ENCODE measurements at regions not wholly inside any gene's neighbourhood (a gene's known extent, or its start where the extent isn't known, plus 50 kb on each side); places are given as distances from the start of the nearest gene placed in this dataset.
"Not testable (repeated sequence)": the region's sequence is repeated elsewhere in the genome, so short reads cannot be mapped to it uniquely, and the experiment has no call there.

- Mint-ChIP-seq H3K36me3 (ENCODE audit: low read depth) (peaks cover 19% of the 10 kb centered on the region), H3K4me1 (peaks cover 46% of the 10 kb centered on the region), H3K9me3 (no peaks in the 10 kb centered on the region), H3K27ac (no peak overlapping the region), H3K4me3 (no peak overlapping the region), H3K27me3 (no peaks in the 10 kb centered on the region)
- no peak for DNase-seq
- ATAC-seq (ENCODE audit: low read depth), result no peak
- ChIA-PET CTCF (no interaction called here), POLR2A (interaction anchor here (0.7 kb wide), 3 partner anchors 9 to 430 kb away, joined by 3 to 8 read pairs (median 3); partner anchors contain the start of gene LOXHD1)
- no peak for TF ChIP-seq CTCF (IDR thresholded peaks at IDR 0.05)
- intact Hi-C loops (cut with micrococcal nuclease), result no loop called here
Measured at GRCh38 chr18:46226461-46226860, 122.3 kb downstream of the HAUS1 start.

DNA sequence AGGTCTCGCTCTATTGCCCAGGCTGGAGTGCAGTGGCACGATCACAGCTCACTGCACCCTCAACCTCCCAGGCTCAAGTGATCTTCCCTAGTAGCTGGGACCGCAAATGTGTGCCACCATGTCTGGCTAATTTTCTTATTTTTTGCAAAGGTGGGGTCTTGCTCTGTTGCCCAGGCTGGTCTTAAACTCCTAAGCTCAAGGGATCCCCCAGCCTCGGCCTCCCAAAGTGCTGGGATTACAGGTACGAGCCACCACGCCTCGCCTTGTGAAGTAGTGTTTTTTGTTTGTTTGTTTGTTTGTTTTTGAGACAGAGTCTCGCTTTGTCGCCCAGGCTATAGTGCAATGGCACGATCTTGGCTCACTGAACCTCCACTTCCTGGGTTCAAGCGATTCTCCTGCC lies 125.5 kb downstream of the HAUS1 start:
- H3K36me3 Mint-ChIP-seq (ENCODE audit: low read depth), result peaks cover 14% of the 10 kb centered on the region

DNA sequence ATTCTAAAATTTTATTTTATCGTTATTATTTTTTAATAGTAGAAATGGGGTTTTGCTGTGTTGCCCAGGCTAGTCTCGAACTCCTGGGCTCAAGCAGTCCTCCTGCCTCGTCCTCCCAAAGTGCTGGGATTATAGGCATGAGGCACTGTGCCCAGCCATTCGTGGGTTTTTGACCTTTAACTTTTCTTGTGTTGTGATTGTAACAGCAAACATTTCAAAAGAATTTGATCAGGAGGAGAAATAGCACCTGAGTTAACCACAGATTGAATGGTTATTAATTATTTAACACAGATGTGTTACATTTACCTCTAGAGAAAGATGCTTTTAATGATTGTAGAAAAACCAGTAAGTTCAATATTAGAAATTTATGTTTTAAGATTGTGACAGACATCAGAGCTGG lies 132.0 kb downstream of the HAUS1 start:
- ChIA-PET POLR2A (interaction anchor here (1.1 to 1.2 kb wide), 2 partner anchors 14 to 15 kb away, joined by 3 to 7 read pairs; no protein-coding TSS in a partner anchor), CTCF (no interaction called here)
- Mint-ChIP-seq H3K36me3 (ENCODE audit: low read depth) (peaks cover 15% of the 10 kb centered on the region), H3K27ac (no peak overlapping the region), H3K4me3 (no peak overlapping the region), H3K4me1 (peaks cover 11% of the 10 kb centered on the region), H3K27me3 (no peaks in the 10 kb centered on the region), H3K9me3 (no peaks in the 10 kb centered on the region)
- no peak for DNase-seq
- no peak for ATAC-seq (ENCODE audit: low read depth)
- no peak for TF ChIP-seq CTCF (IDR thresholded peaks at IDR 0.05)
- intact Hi-C loops (cut with micrococcal nuclease), result no loop called here

More for the DNA sequence above, 125.5 kb downstream of the HAUS1 start:
- H3K9me3 Mint-ChIP-seq; ATAC-seq (ENCODE audit: low read depth); H3K27ac Mint-ChIP-seq; H3K27me3 Mint-ChIP-seq; POLR2A ChIA-PET; DNase-seq; H3K4me3 Mint-ChIP-seq: not testable (repeated sequence)
- CTCF ChIA-PET, result interaction anchor here (1.2 kb wide), 1 partner anchor 56 kb away, joined by 4 read pairs; a partner anchor contains a TSS
- peaks cover 24% of the 10 kb centered on the region for H3K4me1 Mint-ChIP-seq
- intact Hi-C loops (cut with micrococcal nuclease), result loop anchor here (2.0 kb wide), 1 partner anchor 15 kb away; no protein-coding TSS in a partner anchor

DNA sequence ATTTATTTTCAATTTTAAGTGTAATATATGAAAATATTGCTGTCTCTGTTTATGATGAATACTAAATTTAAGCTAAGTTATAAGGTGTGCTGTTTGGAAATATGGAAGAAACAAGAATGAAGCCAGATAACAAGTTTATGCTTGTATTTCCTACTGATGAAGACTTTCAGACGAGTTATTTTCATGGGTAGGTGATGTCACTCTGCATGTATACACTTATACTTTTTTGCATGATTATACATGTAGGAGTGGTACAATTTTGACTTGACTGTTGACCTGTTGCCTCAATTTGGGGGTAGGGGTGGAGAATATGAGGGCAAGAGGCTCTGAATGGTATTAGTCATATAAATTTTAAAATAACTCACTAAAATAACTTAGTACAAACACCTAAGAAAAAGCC lies 133.7 kb downstream of the HAUS1 start:
- CTCF ChIA-PET, result no interaction called here
- Mint-ChIP-seq H3K4me1 (peaks cover 11% of the 10 kb centered on the region), H3K27ac (no peak overlapping the region), H3K36me3 (ENCODE audit: low read depth) (peaks cover 15% of the 10 kb centered on the region), H3K27me3 (no peaks in the 10 kb centered on the region), H3K4me3 (no peak overlapping the region), H3K9me3 (no peaks in the 10 kb centered on the region)
- no peak for TF ChIP-seq CTCF (IDR thresholded peaks at IDR 0.05)
- intact Hi-C loops (cut with micrococcal nuclease), result no loop called here
- POLR2A ChIA-PET, result no interaction called here
- ATAC-seq (ENCODE audit: low read depth) (no peak), DNase-seq (no peak)

DNA sequence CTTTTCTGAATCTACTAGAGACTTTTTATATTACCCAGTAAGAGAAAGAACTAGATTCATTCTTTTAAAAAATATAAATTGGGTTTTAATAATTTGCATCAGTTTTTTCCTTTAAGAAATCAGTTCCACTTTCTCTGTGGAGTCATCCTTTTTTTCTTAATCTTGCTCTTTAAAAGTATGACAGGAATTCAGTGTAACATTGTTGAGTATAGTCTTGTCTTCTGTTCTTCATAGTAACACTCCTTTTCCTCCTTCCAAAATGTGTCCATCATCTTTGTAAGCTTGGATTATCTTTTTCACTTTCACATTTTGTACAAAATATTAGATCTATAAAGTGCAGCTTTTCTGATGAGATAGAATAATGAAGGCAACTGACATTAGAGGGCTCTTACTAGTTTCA lies 135.4 kb downstream of the HAUS1 start:
- no peak for TF ChIP-seq CTCF (IDR thresholded peaks at IDR 0.05)
- Mint-ChIP-seq H3K4me3 (no peak overlapping the region), H3K36me3 (ENCODE audit: low read depth) (peaks cover 15% of the 10 kb centered on the region), H3K27me3 (no peaks in the 10 kb centered on the region), H3K9me3 (no peaks in the 10 kb centered on the region), H3K4me1 (peaks cover 16% of the 10 kb centered on the region), H3K27ac (no peak overlapping the region)
- POLR2A ChIA-PET, result interaction anchor here (0.8 kb wide), 1 partner anchor 10 kb away, joined by 3 read pairs; no protein-coding TSS in a partner anchor
- CTCF ChIA-PET, result interaction anchor here (0.6 to 0.8 kb wide), 2 partner anchors 60 to 66 kb away, joined by 3 read pairs; a partner anchor contains a TSS
- no peak for ATAC-seq (ENCODE audit: low read depth)
- DNase-seq, result no peak
- intact Hi-C loops (cut with micrococcal nuclease), result no loop called here

- Mint-ChIP-seq H3K9me3 (no peaks in the 10 kb centered on the region), H3K36me3 (ENCODE audit: low read depth) (peaks cover 15% of the 10 kb centered on the region), H3K4me1 (peaks cover 16% of the 10 kb centered on the region), H3K27ac (no peak overlapping the region), H3K4me3 (no peak overlapping the region), H3K27me3 (no peaks in the 10 kb centered on the region)
- TF ChIP-seq CTCF (IDR thresholded peaks at IDR 0.05), result no peak
- intact Hi-C loops (cut with micrococcal nuclease), result no loop called here
- no peak for ATAC-seq (ENCODE audit: low read depth)
- CTCF ChIA-PET, result no interaction called here
- DNase-seq, result no peak
- POLR2A ChIA-PET, result interaction anchor here (0.8 kb wide), 1 partner anchor 10 kb away, joined by 3 read pairs; no protein-coding TSS in a partner anchor
Measured at GRCh38 chr18:46239998-46240397, 135.8 kb downstream of the HAUS1 start.

DNA sequence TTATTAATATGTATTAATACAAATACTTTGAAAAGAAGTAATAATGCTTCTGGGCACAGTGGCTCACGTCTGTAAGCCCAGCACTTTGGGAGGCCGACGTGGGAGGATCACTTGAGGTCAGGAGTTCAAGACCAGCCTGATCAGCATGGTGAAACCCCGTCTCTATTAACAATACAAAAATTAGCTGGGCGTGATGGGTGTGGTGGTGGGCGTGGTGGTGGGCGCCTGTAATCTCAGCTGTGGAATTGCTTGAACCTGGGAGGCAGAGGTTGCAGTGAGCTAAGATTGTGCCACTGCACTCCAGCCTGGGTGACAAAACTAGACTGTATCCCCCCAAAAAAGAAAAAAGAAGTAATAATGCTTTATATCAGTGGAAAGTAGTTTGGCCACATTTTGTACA lies 137.2 kb downstream of the HAUS1 start:
- peaks cover 16% of the 10 kb centered on the region for H3K4me1 Mint-ChIP-seq
- H3K27me3 Mint-ChIP-seq; POLR2A ChIA-PET; H3K9me3 Mint-ChIP-seq; DNase-seq; H3K27ac Mint-ChIP-seq; intact Hi-C loops (cut with micrococcal nuclease); ATAC-seq (ENCODE audit: low read depth); H3K4me3 Mint-ChIP-seq: not testable (repeated sequence)
- H3K36me3 Mint-ChIP-seq (ENCODE audit: low read depth), result peaks cover 18% of the 10 kb centered on the region
- CTCF ChIA-PET, result interaction anchor here (1.1 kb wide), 1 partner anchor 9 kb away, joined by 3 read pairs; no protein-coding TSS in a partner anchor

All from activated B cell treated with CpG ODN at 0.5 μM for 24 hours (primary cell).